Gastrocnemius medialis (tissue), 4 donors: ENCODE measurements at regions not wholly inside any gene's neighbourhood (a gene's known extent, or its start where the extent isn't known, plus 50 kb on each side); places are given as distances from the start of the nearest gene placed in this dataset.

Experiments used
- CTCF ChIP-seq, 5 experiments: fragments of 450-650 bp in 3 of 5; fragments of 200-600 bp in 2 of 5; sonication (generic) in 2 of 5; IDR thresholded peaks in 4 of 5; conservative IDR thresholded peaks in 1 of 5; 1 replicate in 4 of 5; 2 replicates in 1 of 5; pipeline ENCODE4 v1.5.1; 2016 to 2019; ENCODE audit warnings: antibody characterized with exemption in 5 of 5, mild to moderate bottlenecking in 3 of 5, moderate library complexity in 3 of 5
- POLR2A ChIP-seq, 2 donors: fragments of 450-650 bp; IDR thresholded peaks; one replicate each; pipeline ENCODE4 v1.6.1; 2017; ENCODE audit warnings: antibody characterized with exemption in 2 of 2, mild to moderate bottlenecking in 2 of 2, moderate library complexity in 2 of 2

GRCh38 chr3:102737353-102737752 is 302.5 kb downstream of the ZPLD1 start:
- no peak for TF ChIP-seq POLR2A (IDR thresholded peaks at IDR 0.05)
- TF ChIP-seq CTCF (IDR thresholded peaks at IDR 0.05 in 4 of 5, conservative IDR thresholded peaks at IDR 0.05 in 1 of 5): no peak
